Keratinocyte (primary cell): ENCODE measurements at regions not wholly inside any gene's neighbourhood (a gene's known extent, or its start where the extent isn't known, plus 50 kb on each side); places are given as distances from the start of the nearest gene placed in this dataset.

ENCODE experiments used
- CTCF ChIP-seq, 3 experiments: IDR thresholded peaks in 1 of 3; conservative IDR thresholded peaks in 1 of 3; optimal IDR thresholded peaks in 1 of 3; 2 replicates in 2 of 3; 3 replicates in 1 of 3; pipeline versions ENCODE3 to v1.5.1; 2011; ENCODE audit warnings: low read length in 3 of 3, mild to moderate bottlenecking in 3 of 3, moderate library complexity in 2 of 3, control low read depth in 1 of 3, inconsistent platforms in 1 of 3; ENCODE audit not compliant: insufficient read depth in 2 of 3; ENCODE audit errors: extremely low read depth in 1 of 3
- EZH2 ChIP-seq: IDR thresholded peaks from one replicate; pipeline ENCODE4 v1.6.1; 2012; ENCODE audit warnings: inconsistent platforms, mild to moderate bottlenecking, low read length, moderate library complexity

GRCh38 chr2:193943406-193943960 is 1713.5 kb upstream of the SLC39A10 start:
- TF ChIP-seq CTCF (optimal IDR thresholded peaks at IDR 0.05 in 1 of 3, IDR thresholded peaks at IDR 0.05 in 1 of 3, conservative IDR thresholded peaks at IDR 0.05 in 1 of 3; ENCODE audit: extremely low read depth in 1 of 3, insufficient read depth in 2 of 3, low read length in 3 of 3) = no peak
- no peak for TF ChIP-seq EZH2
